ENCODE measurements at regions not wholly inside any gene's neighbourhood (a gene's known extent, or its start where the extent isn't known, plus 50 kb on each side); places are given as distances from the start of the nearest gene placed in this dataset.

DNA sequence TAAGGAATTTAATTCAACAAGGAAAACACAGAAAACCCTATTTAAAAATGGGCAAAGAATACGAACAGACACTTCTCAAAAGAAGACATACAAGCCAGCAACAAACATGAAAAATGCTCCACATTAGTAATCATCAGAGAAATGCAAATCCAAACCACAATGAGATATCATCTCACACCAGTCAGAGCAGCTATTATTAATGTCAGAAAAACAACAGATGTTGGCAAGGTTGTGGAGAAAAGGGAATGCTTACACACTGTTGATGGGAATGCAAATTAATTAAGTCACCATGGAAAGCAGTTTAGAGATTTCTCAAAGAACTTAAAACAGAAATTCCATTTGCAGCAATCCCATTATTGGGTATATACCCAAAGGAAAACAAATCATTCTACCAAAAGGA is 55.2 kb downstream of the GCC1 start:
- Histone ChIP-seq H3K4me1 (ENCODE audit: control insufficient read depth in 2 of 3, insufficient read depth in 2 of 3, low read depth in 1 of 3, low read length in 3 of 3) (no peaks in the 10 kb centered on the region), H3K27ac (ENCODE audit: low read depth in 2 of 2, low read length in 2 of 2) (no peak overlapping the region), H3K9ac (ENCODE audit: low read length in 3 of 3) (no peak overlapping the region), H3K36me3 (ENCODE audit: control insufficient read depth in 2 of 3, insufficient read depth in 3 of 3, low read length in 3 of 3) (no peaks in the 10 kb centered on the region), H3K4me3 (ENCODE audit: low read length in 3 of 3) (no peak overlapping the region), H3K27me3 (ENCODE audit: control insufficient read depth, insufficient read depth, low read length) (no peaks in the 10 kb centered on the region), H3K9me3 (ENCODE audit: control insufficient read depth in 2 of 3, insufficient read depth in 1 of 3, low read length in 3 of 3) (peaks cover 0 to 3% (median 0%) of the 10 kb centered on the region in 3 donors)
- TF ChIP-seq CTCF (IDR thresholded peaks at IDR 0.05; ENCODE audit: borderline replicate concordance, extremely low read depth, insufficient read depth): no peak
- intact Hi-C loops (cut with DNase I): no loop called here
- DNase-seq: no peak
- no peak for FAIRE-seq

- no peak overlapping the region for H3K27ac ChIP-seq (ENCODE audit: low read depth in 2 of 2, low read length in 2 of 2)
- no peak for TF ChIP-seq CTCF (IDR thresholded peaks at IDR 0.05; ENCODE audit: borderline replicate concordance, extremely low read depth, insufficient read depth)
Observed at GRCh38 chr7:127527561-127527960, 57.8 kb downstream of the GCC1 start.

DNA sequence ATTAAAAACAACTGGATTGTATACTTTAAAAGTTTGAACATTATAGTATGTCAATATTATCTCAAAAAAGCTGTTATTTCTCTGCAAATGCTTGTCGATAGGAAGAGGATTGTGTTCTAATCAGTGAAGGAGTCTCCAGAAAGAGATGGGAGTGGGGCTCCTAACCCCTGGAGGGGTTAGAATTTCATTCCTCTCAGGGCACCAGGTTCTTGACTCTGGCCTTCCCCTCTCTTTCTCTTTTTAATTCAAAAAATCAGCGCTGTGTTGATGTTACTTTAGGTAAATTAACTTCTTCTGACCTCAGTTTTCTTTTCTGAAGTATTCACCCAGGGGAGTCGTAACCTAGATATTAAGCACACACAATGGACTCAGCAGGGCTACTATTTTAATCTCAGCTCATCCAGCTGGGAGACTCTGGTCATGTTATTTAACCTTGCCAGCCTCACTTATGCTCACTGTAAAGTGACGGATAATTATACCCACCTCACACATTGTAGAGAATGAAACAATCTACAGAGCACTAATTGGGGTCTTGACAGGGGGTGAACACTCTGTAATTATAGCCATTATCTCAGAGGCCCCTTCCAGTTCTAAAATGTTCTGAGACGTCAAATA is 59.4 kb downstream of the GCC1 start:
- no peak for FAIRE-seq

More at GRCh38 chr7:127527561-127527960, 57.8 kb downstream of the GCC1 start:
- H3K9me3 ChIP-seq (ENCODE audit: control insufficient read depth in 2 of 3, insufficient read depth in 1 of 3, low read length in 3 of 3): peaks cover 0 to 3% (median 0%) of the 10 kb centered on the region in 3 donors
- intact Hi-C loops (cut with DNase I): no loop called here
- no peak overlapping the region for H3K9ac ChIP-seq (ENCODE audit: low read length in 3 of 3)
- no peak for FAIRE-seq
- no peaks in the 10 kb centered on the region for H3K4me1 ChIP-seq (ENCODE audit: control insufficient read depth in 2 of 3, insufficient read depth in 2 of 3, low read depth in 1 of 3, low read length in 3 of 3)
- no peaks in the 10 kb centered on the region for H3K36me3 ChIP-seq (ENCODE audit: control insufficient read depth in 2 of 3, insufficient read depth in 3 of 3, low read length in 3 of 3)
- no peak for DNase-seq
- no peak overlapping the region for H3K4me3 ChIP-seq (ENCODE audit: low read length in 3 of 3)
- no peaks in the 10 kb centered on the region for H3K27me3 ChIP-seq (ENCODE audit: control insufficient read depth, insufficient read depth, low read length)

More for the DNA sequence above, 59.4 kb downstream of the GCC1 start:
- Histone ChIP-seq H3K4me3 (ENCODE audit: low read length in 3 of 3) (no peak overlapping the region), H3K27me3 (ENCODE audit: control insufficient read depth, insufficient read depth, low read length) (no peaks in the 10 kb centered on the region), H3K27ac (ENCODE audit: low read depth in 2 of 2, low read length in 2 of 2) (no peak overlapping the region), H3K36me3 (ENCODE audit: control insufficient read depth in 2 of 3, insufficient read depth in 3 of 3, low read length in 3 of 3) (no peaks in the 10 kb centered on the region), H3K9ac (ENCODE audit: low read length in 3 of 3) (no peak overlapping the region), H3K9me3 (ENCODE audit: control insufficient read depth in 2 of 3, insufficient read depth in 1 of 3, low read length in 3 of 3) (peaks cover 0 to 3% (median 0%) of the 10 kb centered on the region in 3 donors), H3K4me1 (ENCODE audit: control insufficient read depth in 2 of 3, insufficient read depth in 2 of 3, low read depth in 1 of 3, low read length in 3 of 3) (no peaks in the 10 kb centered on the region)
- TF ChIP-seq CTCF (IDR thresholded peaks at IDR 0.05; ENCODE audit: borderline replicate concordance, extremely low read depth, insufficient read depth): no peak
- DNase-seq: no peak
- intact Hi-C loops (cut with DNase I): no loop called here

Measured in kidney (tissue), 13 donors.